ENCODE measurements at regions not wholly inside any gene's neighbourhood (a gene's known extent, or its start where the extent isn't known, plus 50 kb on each side); places are given as distances from the start of the nearest gene placed in this dataset.

GRCh38 chr6:168803874-168804273, 362.9 kb downstream of the SMOC2 start:
- ChIA-PET POLR2A (no interaction called here), CTCF (no interaction called here)
- Histone ChIP-seq H3K27me3 (replicated peaks in 1 of 4; ENCODE audit: control extremely low read depth in 1 of 4, control insufficient read depth in 3 of 4, insufficient read depth in 4 of 4, low read length in 3 of 4) (no peaks in the 10 kb centered on the region), H3K36me3 (replicated peaks in 1 of 2; ENCODE audit: control extremely low read depth in 1 of 2, control insufficient read depth in 1 of 2, extremely low read depth in 1 of 2, insufficient read depth in 2 of 2, low read length in 1 of 2) (no peaks in the 10 kb centered on the region), H3K27ac (ENCODE audit: low read length in 2 of 2) (no peak overlapping the region), H3K4me2 (replicated peaks; ENCODE audit: low read depth, low read length, poor library complexity, severe bottlenecking) (no peak overlapping the region), H4K20me1 (ENCODE audit: control insufficient read depth, insufficient read depth, low read length, poor library complexity, severe bottlenecking) (no peaks in the 10 kb centered on the region), H3K9ac (ENCODE audit: low read length) (no peak overlapping the region), H3K4me1 (ENCODE audit: control insufficient read depth in 2 of 2, insufficient read depth in 2 of 2, low read length in 2 of 2) (no peaks in the 10 kb centered on the region), H3K9me3 (ENCODE audit: control extremely low read depth in 1 of 3, control insufficient read depth in 2 of 3, insufficient read depth in 1 of 3, low read length in 2 of 3) (peaks cover 0 to 8% (median 0%) of the 10 kb centered on the region in 3 donors), H3K4me3 (ENCODE audit: control extremely low read depth in 1 of 5, extremely low read depth in 1 of 5, insufficient read depth in 1 of 5, low read depth in 2 of 5, low read length in 4 of 5) (no peak overlapping the region), H3K79me2 (ENCODE audit: control insufficient read depth, insufficient read depth, low read length) (no peaks in the 10 kb centered on the region), H2AFZ (ENCODE audit: insufficient read depth, low read depth, low read length, poor library complexity, severe bottlenecking) (no peak overlapping the region)
- no peak for ATAC-seq (ENCODE audit: low read depth)
- no peak for DNase-seq
- H3K4me1 Mint-ChIP-seq = no peaks in the 10 kb centered on the region
- H3K9me3 Mint-ChIP-seq (ENCODE audit: insufficient read depth) = no peaks in the 10 kb centered on the region
- H3K27me3 Mint-ChIP-seq = no peaks in the 10 kb centered on the region
- no peak overlapping the region for H3K4me3 Mint-ChIP-seq
- H3K27ac Mint-ChIP-seq = no peak overlapping the region
- intact Hi-C loops (cut with micrococcal nuclease) = no loop called here
- no CpG with 5 or more reads among the region's 2 CpGs for WGBS (ENCODE audit: insufficient coverage)
- TF ChIP-seq CTCF (IDR thresholded peaks at IDR 0.05) = no peak
- no peak for TF ChIP-seq EZH2 (IDR thresholded peaks at IDR 0.05; ENCODE audit: borderline replicate concordance, insufficient read depth, low read depth, low read length, poor library complexity, severe bottlenecking)

GRCh38 chr6:168799067-168799466, 358.1 kb downstream of the SMOC2 start:
- intact Hi-C loops (cut with micrococcal nuclease) = no loop called here
- no peak for ATAC-seq (ENCODE audit: low read depth)

More at GRCh38 chr6:168799067-168799466, 358.1 kb downstream of the SMOC2 start:
- TF ChIP-seq CTCF (IDR thresholded peaks at IDR 0.05) (no peak), EZH2 (IDR thresholded peaks at IDR 0.05; ENCODE audit: borderline replicate concordance, insufficient read depth, low read depth, low read length, poor library complexity, severe bottlenecking) (no peak)
- Mint-ChIP-seq H3K27ac (no peak overlapping the region), H3K27me3 (no peaks in the 10 kb centered on the region), H3K9me3 (ENCODE audit: insufficient read depth) (peaks cover 2% of the 10 kb centered on the region), H3K4me1 (no peaks in the 10 kb centered on the region), H3K4me3 (no peak overlapping the region)
- no CpG with 5 or more reads among the region's 5 CpGs for WGBS (ENCODE audit: insufficient coverage)
- Histone ChIP-seq H3K27ac (ENCODE audit: low read length in 2 of 2) (no peak overlapping the region), H4K20me1 (ENCODE audit: control insufficient read depth, insufficient read depth, low read length, poor library complexity, severe bottlenecking) (no peaks in the 10 kb centered on the region), H3K9ac (ENCODE audit: low read length) (no peak overlapping the region), H3K27me3 (replicated peaks in 1 of 4; ENCODE audit: control extremely low read depth in 1 of 4, control insufficient read depth in 3 of 4, insufficient read depth in 4 of 4, low read length in 3 of 4) (no peaks in the 10 kb centered on the region), H3K36me3 (replicated peaks in 1 of 2; ENCODE audit: control extremely low read depth in 1 of 2, control insufficient read depth in 1 of 2, extremely low read depth in 1 of 2, insufficient read depth in 2 of 2, low read length in 1 of 2) (no peaks in the 10 kb centered on the region), H3K4me3 (ENCODE audit: control extremely low read depth in 1 of 5, extremely low read depth in 1 of 5, insufficient read depth in 1 of 5, low read depth in 2 of 5, low read length in 4 of 5) (no peak overlapping the region), H3K4me1 (ENCODE audit: control insufficient read depth in 2 of 2, insufficient read depth in 2 of 2, low read length in 2 of 2) (no peaks in the 10 kb centered on the region), H3K79me2 (ENCODE audit: control insufficient read depth, insufficient read depth, low read length) (no peaks in the 10 kb centered on the region), H3K4me2 (replicated peaks; ENCODE audit: low read depth, low read length, poor library complexity, severe bottlenecking) (no peak overlapping the region), H2AFZ (ENCODE audit: insufficient read depth, low read depth, low read length, poor library complexity, severe bottlenecking) (no peak overlapping the region), H3K9me3 (ENCODE audit: control extremely low read depth in 1 of 3, control insufficient read depth in 2 of 3, insufficient read depth in 1 of 3, low read length in 2 of 3) (peaks cover 0 to 21% (median 0%) of the 10 kb centered on the region in 3 donors)
- ChIA-PET POLR2A (no interaction called here), CTCF (no interaction called here)
- no peak for DNase-seq

Measured in B cell (primary cell).